ENCODE measurements at regions not wholly inside any gene's neighbourhood (a gene's known extent, or its start where the extent isn't known, plus 50 kb on each side); places are given as distances from the start of the nearest gene placed in this dataset.

DNA sequence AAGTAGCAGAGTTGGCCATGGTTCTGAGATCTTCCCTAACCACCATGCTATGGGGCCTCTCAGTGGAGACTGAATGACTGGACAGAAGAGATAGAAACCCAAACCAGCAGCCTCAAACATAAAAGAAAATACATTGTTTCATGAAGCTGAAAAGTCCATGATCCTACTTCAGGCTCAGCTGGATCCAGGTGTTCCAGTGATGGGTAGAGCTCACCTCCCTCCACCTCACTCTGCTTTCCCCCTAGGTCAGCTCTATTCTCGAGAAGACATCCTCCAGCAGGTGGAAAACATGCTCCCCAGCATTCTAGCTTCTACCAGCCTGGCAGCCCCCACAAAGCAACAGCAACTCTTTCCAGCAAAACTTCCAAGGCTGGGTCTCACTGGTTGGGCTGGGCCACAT, 132.1 kb downstream of the OAT start:
- H3K36me3 Mint-ChIP-seq = no peaks in the 10 kb centered on the region

DNA sequence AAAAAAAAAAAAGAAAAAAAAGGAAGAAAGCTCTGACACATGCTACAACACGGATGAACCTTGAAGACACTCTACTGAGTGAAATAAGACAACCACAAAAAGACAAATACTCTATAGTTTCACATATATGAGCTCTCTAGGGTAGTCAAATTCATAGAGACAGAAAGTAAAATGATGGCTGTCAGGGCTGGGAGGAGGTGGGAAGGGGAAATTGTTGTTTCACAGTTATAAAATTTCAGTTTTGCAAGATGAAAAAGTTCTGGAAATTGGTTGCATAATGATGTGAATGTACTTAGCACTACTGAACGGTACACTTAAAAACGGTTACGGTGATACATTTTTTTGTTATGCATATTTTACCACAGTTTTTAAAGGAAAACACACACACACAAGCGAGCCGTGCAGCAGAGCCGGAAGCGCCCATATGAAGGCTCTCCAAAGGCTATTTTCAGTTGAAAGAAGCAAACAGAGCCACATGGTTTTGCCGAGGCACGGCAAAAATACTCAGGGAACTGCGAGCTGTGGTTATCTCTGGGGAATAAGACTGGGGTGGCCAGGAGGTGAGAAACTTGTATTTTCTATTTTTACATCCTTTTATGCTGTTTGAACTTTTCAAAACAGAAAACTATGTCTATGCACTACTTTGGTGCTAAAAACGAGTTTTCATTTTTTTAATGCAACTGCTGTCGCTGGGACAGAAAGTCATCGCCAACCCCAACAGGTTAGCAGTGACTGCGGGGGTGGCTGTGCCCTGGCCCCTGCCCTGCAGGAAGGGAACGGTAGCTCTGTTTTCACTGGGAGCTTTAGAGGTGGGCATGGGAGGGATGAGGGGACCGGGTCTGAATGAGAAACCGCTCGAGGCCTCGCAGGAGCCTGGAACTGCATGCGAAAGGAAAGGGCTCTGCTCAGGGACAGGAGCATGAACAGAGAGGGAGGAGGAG, 132.9 kb downstream of the OAT start:
- no peaks in the 10 kb centered on the region for H3K27me3 ChIP-seq (ENCODE audit: control insufficient read depth, insufficient read depth, low read length)
- H3K36me3 ChIP-seq (ENCODE audit: control insufficient read depth, insufficient read depth, low read length) = no peaks in the 10 kb centered on the region
- H3K27ac Mint-ChIP-seq = no peak overlapping the region
- H3K36me3 Mint-ChIP-seq = no peaks in the 10 kb centered on the region
- no peaks in the 10 kb centered on the region for H3K4me1 Mint-ChIP-seq
- H3K27ac ChIP-seq (ENCODE audit: insufficient read depth, low read length, poor library complexity, severe bottlenecking) = no peak overlapping the region
- DNase-seq (no peak), ATAC-seq (ENCODE audit: low read depth in 2 of 2) (no peak)
- no peaks in the 10 kb centered on the region for H3K9me3 ChIP-seq (ENCODE audit: control insufficient read depth in 2 of 2, low read length in 2 of 2)
- H3K27me3 Mint-ChIP-seq = no peaks in the 10 kb centered on the region
- peak overlapping the region in 1 of 4 donors; percentile 38 for H3K4me3 Mint-ChIP-seq
- no peaks in the 10 kb centered on the region for H3K4me1 ChIP-seq (ENCODE audit: control insufficient read depth, insufficient read depth, low read length, poor library complexity, severe bottlenecking)
- H3K9me3 Mint-ChIP-seq = no peaks in the 10 kb centered on the region
- H3K4me3 ChIP-seq (ENCODE audit: low read depth, low read length) = no peak overlapping the region

More for the DNA sequence above, 132.1 kb downstream of the OAT start:
- Mint-ChIP-seq H3K4me1 (no peaks in the 10 kb centered on the region), H3K27me3 (no peaks in the 10 kb centered on the region), H3K4me3 (no peak overlapping the region), H3K9me3 (no peaks in the 10 kb centered on the region), H3K27ac (no peak overlapping the region)
- Histone ChIP-seq H3K9me3 (ENCODE audit: control insufficient read depth in 2 of 2, low read length in 2 of 2) (no peaks in the 10 kb centered on the region), H3K4me3 (ENCODE audit: low read depth, low read length) (no peak overlapping the region), H3K36me3 (ENCODE audit: control insufficient read depth, insufficient read depth, low read length) (no peaks in the 10 kb centered on the region), H3K4me1 (ENCODE audit: control insufficient read depth, insufficient read depth, low read length, poor library complexity, severe bottlenecking) (no peaks in the 10 kb centered on the region), H3K27me3 (ENCODE audit: control insufficient read depth, insufficient read depth, low read length) (no peaks in the 10 kb centered on the region), H3K27ac (ENCODE audit: insufficient read depth, low read length, poor library complexity, severe bottlenecking) (no peak overlapping the region)
- no peak for ATAC-seq (ENCODE audit: low read depth in 2 of 2)
- no peak for DNase-seq

DNA sequence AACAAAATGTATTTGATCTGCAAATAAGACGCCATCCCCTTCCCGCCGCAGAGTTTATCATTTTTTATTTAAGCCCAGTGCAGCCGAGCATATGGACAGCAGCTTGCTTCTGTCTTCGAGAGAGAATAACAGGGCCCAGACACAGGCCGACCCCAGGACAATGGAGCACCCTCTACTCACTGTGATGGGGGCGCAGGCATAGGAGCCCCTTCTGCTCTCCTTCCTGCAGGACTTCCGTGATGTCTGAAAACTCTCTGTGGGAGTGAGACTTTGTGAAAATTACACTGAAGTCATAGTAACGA, 134.8 kb downstream of the OAT start:
- Mint-ChIP-seq H3K4me1 (no peaks in the 10 kb centered on the region), H3K27me3 (no peaks in the 10 kb centered on the region), H3K27ac (no peak overlapping the region), H3K4me3 (no peak overlapping the region), H3K36me3 (no peaks in the 10 kb centered on the region), H3K9me3 (no peaks in the 10 kb centered on the region)
- DNase-seq = no peak
- no peaks in the 10 kb centered on the region for H3K36me3 ChIP-seq (ENCODE audit: control insufficient read depth, insufficient read depth, low read length)
- no peak overlapping the region for H3K27ac ChIP-seq (ENCODE audit: insufficient read depth, low read length, poor library complexity, severe bottlenecking)
- no peaks in the 10 kb centered on the region for H3K4me1 ChIP-seq (ENCODE audit: control insufficient read depth, insufficient read depth, low read length, poor library complexity, severe bottlenecking)
- no peak overlapping the region for H3K4me3 ChIP-seq (ENCODE audit: low read depth, low read length)
- no peaks in the 10 kb centered on the region for H3K9me3 ChIP-seq (ENCODE audit: control insufficient read depth in 2 of 2, low read length in 2 of 2)
- ATAC-seq (ENCODE audit: low read depth in 2 of 2) = no peak
- no peaks in the 10 kb centered on the region for H3K27me3 ChIP-seq (ENCODE audit: control insufficient read depth, insufficient read depth, low read length)

DNA sequence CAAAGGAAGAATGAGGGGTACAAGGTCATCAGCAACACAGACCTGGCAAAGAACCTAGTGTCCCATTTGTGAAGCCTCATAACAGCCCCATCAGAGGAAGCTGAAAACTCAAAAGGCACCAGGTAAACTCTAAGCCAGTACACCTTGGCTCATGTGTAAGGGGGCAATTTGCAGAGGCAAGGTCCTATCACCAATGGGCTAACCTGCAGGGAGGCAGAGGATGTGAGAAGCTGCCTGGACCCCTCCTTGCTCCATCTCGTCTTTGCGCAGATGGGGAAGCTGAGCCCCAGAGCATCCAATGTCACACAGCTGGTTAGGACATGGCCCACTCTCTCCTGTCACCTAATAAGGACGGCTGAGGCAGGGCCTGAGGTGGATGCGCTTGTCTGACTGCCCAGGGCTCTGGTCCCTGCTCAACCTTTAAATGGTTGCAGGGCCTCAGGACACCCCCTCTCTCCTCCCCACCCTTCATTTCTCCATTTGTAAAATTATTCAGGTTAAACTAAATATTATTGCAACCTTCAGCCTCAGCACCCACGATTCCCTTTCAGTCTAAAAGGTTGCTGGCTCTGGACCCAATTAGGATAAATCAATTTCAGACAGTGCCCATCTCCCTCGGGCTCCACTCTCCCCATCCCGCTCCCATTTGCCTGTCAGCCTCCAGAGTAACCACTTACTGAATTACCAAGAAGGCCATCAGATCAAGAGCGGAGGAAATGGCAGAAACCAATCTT, 135.3 kb downstream of the OAT start:
- DNase-seq (no peak), ATAC-seq (ENCODE audit: low read depth in 2 of 2) (no peak)
- Mint-ChIP-seq H3K4me3 (no peak overlapping the region), H3K9me3 (no peaks in the 10 kb centered on the region), H3K27ac (no peak overlapping the region), H3K4me1 (no peaks in the 10 kb centered on the region), H3K36me3 (no peaks in the 10 kb centered on the region), H3K27me3 (no peaks in the 10 kb centered on the region)
- H3K4me1 ChIP-seq (ENCODE audit: control insufficient read depth, insufficient read depth, low read length, poor library complexity, severe bottlenecking) = no peaks in the 10 kb centered on the region
- H3K27me3 ChIP-seq (ENCODE audit: control insufficient read depth, insufficient read depth, low read length) = no peaks in the 10 kb centered on the region
- no peaks in the 10 kb centered on the region for H3K9me3 ChIP-seq (ENCODE audit: control insufficient read depth in 2 of 2, low read length in 2 of 2)
- H3K27ac ChIP-seq (ENCODE audit: insufficient read depth, low read length, poor library complexity, severe bottlenecking) = no peak overlapping the region
- no peaks in the 10 kb centered on the region for H3K36me3 ChIP-seq (ENCODE audit: control insufficient read depth, insufficient read depth, low read length)
- H3K4me3 ChIP-seq (ENCODE audit: low read depth, low read length) = no peak overlapping the region

DNA sequence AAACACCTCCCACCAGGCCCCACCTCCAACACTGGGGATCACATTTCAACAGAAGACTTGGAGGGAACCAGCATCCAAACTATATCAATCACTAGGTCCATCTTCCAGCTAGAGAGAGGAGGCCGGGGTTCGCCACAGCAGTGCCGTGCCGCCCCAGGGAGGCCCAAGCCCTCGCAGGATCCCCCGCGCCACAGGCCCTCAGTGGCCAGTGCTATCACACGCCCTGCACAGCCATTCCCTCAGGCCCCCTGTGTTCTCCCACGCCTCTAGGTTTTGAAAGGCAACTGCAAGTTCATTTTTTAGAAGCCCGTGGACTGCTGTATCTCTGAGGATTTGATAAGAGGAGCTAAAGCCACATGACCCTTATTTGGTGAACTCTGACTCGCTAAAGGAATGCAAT, 136.4 kb downstream of the OAT start:
- no peaks in the 10 kb centered on the region for H3K36me3 Mint-ChIP-seq
- H3K27me3 ChIP-seq (ENCODE audit: control insufficient read depth, insufficient read depth, low read length) = no peaks in the 10 kb centered on the region
- ATAC-seq (ENCODE audit: low read depth in 2 of 2) (no peak), DNase-seq (no peak)
- H3K4me1 ChIP-seq (ENCODE audit: control insufficient read depth, insufficient read depth, low read length, poor library complexity, severe bottlenecking) = no peaks in the 10 kb centered on the region
- H3K4me1 Mint-ChIP-seq = no peaks in the 10 kb centered on the region
- H3K27ac ChIP-seq (ENCODE audit: insufficient read depth, low read length, poor library complexity, severe bottlenecking) = no peak overlapping the region
- H3K36me3 ChIP-seq (ENCODE audit: control insufficient read depth, insufficient read depth, low read length) = no peaks in the 10 kb centered on the region
- H3K9me3 ChIP-seq (ENCODE audit: control insufficient read depth in 2 of 2, low read length in 2 of 2) = no peaks in the 10 kb centered on the region
- H3K4me3 Mint-ChIP-seq = no peak overlapping the region
- no peak overlapping the region for H3K4me3 ChIP-seq (ENCODE audit: low read depth, low read length)
- H3K27ac Mint-ChIP-seq = no peak overlapping the region
- no peaks in the 10 kb centered on the region for H3K27me3 Mint-ChIP-seq
- no peaks in the 10 kb centered on the region for H3K9me3 Mint-ChIP-seq

DNA sequence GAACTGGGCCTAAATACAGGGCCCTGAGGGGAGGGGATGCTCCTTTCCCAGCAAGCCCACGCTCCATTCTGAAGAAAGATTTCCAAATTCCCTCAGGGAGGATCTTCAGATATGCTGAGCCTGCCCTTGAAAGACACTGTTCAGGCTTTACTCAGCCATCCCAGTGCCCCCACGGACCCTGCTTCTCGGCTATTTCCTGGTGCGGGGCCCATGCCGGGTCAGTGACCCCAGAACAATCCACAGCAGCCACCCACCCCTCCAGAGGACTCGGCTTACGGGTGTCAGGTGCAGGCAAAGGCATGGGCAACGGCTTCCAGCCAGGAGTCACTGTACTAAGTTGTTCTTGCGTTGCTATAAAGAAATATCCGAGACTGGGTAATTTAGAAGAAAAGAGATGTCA, 137.1 kb downstream of the OAT start:
- Mint-ChIP-seq H3K27ac (no peak overlapping the region), H3K4me1 (no peaks in the 10 kb centered on the region), H3K27me3 (no peaks in the 10 kb centered on the region), H3K9me3 (no peaks in the 10 kb centered on the region), H3K4me3 (no peak overlapping the region), H3K36me3 (no peaks in the 10 kb centered on the region)
- H3K4me3 ChIP-seq (ENCODE audit: low read depth, low read length) = no peak overlapping the region
- no peaks in the 10 kb centered on the region for H3K36me3 ChIP-seq (ENCODE audit: control insufficient read depth, insufficient read depth, low read length)
- no peak for DNase-seq
- H3K27me3 ChIP-seq (ENCODE audit: control insufficient read depth, insufficient read depth, low read length) = no peaks in the 10 kb centered on the region
- no peaks in the 10 kb centered on the region for H3K4me1 ChIP-seq (ENCODE audit: control insufficient read depth, insufficient read depth, low read length, poor library complexity, severe bottlenecking)
- H3K27ac ChIP-seq (ENCODE audit: insufficient read depth, low read length, poor library complexity, severe bottlenecking) = no peak overlapping the region
- H3K9me3 ChIP-seq (ENCODE audit: control insufficient read depth in 2 of 2, low read length in 2 of 2) = no peaks in the 10 kb centered on the region
- ATAC-seq (ENCODE audit: low read depth in 2 of 2) = no peak

DNA sequence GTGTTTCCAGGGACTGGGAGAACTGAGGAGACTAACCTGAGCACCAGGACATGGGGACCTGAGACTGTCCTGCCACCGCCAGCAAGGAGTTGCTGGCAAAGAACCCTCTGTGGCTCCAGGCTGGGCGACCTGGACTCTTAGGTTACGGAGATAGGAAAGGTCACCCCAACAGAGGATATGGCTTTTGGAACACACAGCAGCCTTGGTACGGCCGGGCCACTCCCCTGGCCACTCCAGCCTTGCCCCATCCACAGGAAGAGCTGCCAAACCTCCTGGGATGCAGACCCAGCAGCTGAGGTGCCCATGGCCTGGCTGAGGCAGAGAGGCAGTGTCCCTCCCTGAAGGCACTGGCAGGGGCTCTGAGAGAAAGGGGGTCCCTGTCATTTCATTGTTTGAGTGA, 137.8 kb downstream of the OAT start:
- H3K27me3 Mint-ChIP-seq = no peaks in the 10 kb centered on the region
- H3K4me1 Mint-ChIP-seq = no peaks in the 10 kb centered on the region
- H3K36me3 Mint-ChIP-seq = no peaks in the 10 kb centered on the region
- H3K9me3 ChIP-seq (ENCODE audit: control insufficient read depth in 2 of 2, low read length in 2 of 2) = no peaks in the 10 kb centered on the region
- no peaks in the 10 kb centered on the region for H3K36me3 ChIP-seq (ENCODE audit: control insufficient read depth, insufficient read depth, low read length)
- no peaks in the 10 kb centered on the region for H3K27me3 ChIP-seq (ENCODE audit: control insufficient read depth, insufficient read depth, low read length)
- H3K4me3 Mint-ChIP-seq = no peak overlapping the region
- H3K9me3 Mint-ChIP-seq = no peaks in the 10 kb centered on the region
- ATAC-seq (ENCODE audit: low read depth in 2 of 2) (no peak), DNase-seq (no peak)
- H3K27ac ChIP-seq (ENCODE audit: insufficient read depth, low read length, poor library complexity, severe bottlenecking) = no peak overlapping the region
- no peak overlapping the region for H3K4me3 ChIP-seq (ENCODE audit: low read depth, low read length)
- H3K27ac Mint-ChIP-seq = no peak overlapping the region
- H3K4me1 ChIP-seq (ENCODE audit: control insufficient read depth, insufficient read depth, low read length, poor library complexity, severe bottlenecking) = no peaks in the 10 kb centered on the region

DNA sequence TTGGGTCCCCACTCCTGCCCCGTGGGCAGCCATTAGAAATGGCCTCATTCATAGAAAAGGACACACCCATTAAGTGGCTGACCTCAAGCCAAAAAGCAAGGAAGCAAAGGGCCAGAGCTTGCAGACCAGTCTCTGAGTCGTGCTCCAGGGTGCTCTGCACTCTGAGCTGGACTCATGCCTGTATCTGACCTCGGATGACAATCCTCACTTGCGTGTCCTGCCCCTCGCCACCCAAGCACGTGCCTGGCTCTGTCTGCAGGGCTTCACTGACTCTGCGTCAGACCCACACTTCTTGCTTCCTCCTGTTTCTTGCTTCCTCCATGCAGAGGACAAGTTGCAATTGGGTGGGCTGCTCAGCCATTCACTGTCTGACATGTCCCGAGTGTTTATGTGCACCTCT, 138.8 kb downstream of the OAT start:
- Mint-ChIP-seq H3K27me3 (no peaks in the 10 kb centered on the region), H3K4me3 (no peak overlapping the region), H3K36me3 (no peaks in the 10 kb centered on the region), H3K27ac (peak overlapping the region in 1 of 3 donors; percentile 43), H3K9me3 (peaks cover 0 to 3% (median 0%) of the 10 kb centered on the region in 7 donors), H3K4me1 (no peaks in the 10 kb centered on the region)
- Histone ChIP-seq H3K4me1 (ENCODE audit: control insufficient read depth, insufficient read depth, low read length, poor library complexity, severe bottlenecking) (no peaks in the 10 kb centered on the region), H3K27me3 (ENCODE audit: control insufficient read depth, insufficient read depth, low read length) (no peaks in the 10 kb centered on the region), H3K4me3 (ENCODE audit: low read depth, low read length) (no peak overlapping the region), H3K36me3 (ENCODE audit: control insufficient read depth, insufficient read depth, low read length) (no peaks in the 10 kb centered on the region), H3K27ac (ENCODE audit: insufficient read depth, low read length, poor library complexity, severe bottlenecking) (no peak overlapping the region), H3K9me3 (ENCODE audit: control insufficient read depth in 2 of 2, low read length in 2 of 2) (no peaks in the 10 kb centered on the region)
- DNase-seq (no peak), ATAC-seq (ENCODE audit: low read depth in 2 of 2) (no peak)

Measured in CD4-positive, CD25-positive, alpha-beta regulatory T cell (primary cell).